HFF-Myc (cell line): ENCODE measurements at regions not wholly inside any gene's neighbourhood (a gene's known extent, or its start where the extent isn't known, plus 50 kb on each side); places are given as distances from the start of the nearest gene placed in this dataset.

Experiments used
- DNase-seq: peaks from one replicate; pipeline ENCODE4 v3.0.0-alpha.2; 2011; ENCODE audit warnings: low read depth; ENCODE audit errors: extremely low read depth
- H3K4me3 ChIP-seq: replicated peaks from 2 replicates; pipeline ENCODE4 v1.5.1; 2011; ENCODE audit warnings: low read depth, mild to moderate bottlenecking, control low read depth, low read length
- TF ChIP-seq, protein P1 (sequence below): IDR thresholded peaks from 2 replicates; pipeline ENCODE4 v1.5.1; 2012; ENCODE audit warnings: mild to moderate bottlenecking, low read depth, low read length, control low read depth; ENCODE audit errors: missing control alignments

DNA sequence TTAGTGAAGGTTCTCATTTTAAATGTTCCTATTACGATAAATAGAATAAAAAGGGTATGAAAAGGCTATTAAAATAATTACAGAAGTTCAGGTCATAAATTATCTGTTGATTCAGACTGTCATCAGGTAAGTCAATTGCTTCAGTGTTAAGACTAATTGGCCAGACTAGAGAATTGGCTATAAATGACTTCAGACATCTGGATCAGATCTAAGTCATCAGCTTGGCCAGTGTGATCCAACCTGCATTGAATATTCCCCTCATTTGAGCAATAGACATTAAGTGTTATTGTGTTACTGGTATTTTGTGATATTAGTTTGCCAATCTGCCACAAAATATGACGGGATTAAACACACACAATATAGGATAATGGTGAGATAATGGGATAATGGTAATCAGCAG lies 377.6 kb upstream of the CITED2 start:
- H3K4me3 ChIP-seq, result no peak overlapping the region
- no peak for DNase-seq
- TF ChIP-seq, protein P1, sequence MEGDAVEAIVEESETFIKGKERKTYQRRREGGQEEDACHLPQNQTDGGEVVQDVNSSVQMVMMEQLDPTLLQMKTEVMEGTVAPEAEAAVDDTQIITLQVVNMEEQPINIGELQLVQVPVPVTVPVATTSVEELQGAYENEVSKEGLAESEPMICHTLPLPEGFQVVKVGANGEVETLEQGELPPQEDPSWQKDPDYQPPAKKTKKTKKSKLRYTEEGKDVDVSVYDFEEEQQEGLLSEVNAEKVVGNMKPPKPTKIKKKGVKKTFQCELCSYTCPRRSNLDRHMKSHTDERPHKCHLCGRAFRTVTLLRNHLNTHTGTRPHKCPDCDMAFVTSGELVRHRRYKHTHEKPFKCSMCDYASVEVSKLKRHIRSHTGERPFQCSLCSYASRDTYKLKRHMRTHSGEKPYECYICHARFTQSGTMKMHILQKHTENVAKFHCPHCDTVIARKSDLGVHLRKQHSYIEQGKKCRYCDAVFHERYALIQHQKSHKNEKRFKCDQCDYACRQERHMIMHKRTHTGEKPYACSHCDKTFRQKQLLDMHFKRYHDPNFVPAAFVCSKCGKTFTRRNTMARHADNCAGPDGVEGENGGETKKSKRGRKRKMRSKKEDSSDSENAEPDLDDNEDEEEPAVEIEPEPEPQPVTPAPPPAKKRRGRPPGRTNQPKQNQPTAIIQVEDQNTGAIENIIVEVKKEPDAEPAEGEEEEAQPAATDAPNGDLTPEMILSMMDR, result no peak

DNA sequence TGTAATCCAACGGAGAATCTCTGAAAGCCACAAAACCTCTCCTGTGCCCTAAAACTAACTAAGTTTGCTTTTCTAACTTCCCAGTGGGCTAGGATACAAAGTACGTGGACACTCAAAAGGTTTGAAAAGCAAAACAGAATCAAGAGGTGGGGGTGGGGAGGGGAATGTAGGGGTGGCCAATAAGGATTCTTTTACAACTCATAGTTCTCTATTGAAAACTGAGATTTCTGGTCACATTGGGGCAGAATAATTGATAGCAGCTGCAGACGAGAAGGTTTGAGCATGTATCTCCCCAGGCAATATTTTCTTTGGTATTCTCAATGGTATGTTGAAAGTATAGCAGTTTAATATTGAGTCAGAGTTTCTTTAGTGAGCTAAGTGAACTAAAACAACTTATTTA lies 376.7 kb upstream of the CITED2 start:
- TF ChIP-seq, protein P1, result no peak
- no peak overlapping the region for H3K4me3 ChIP-seq
- no peak for DNase-seq

GRCh38 chr6:139748353-139749146 lies 374.1 kb upstream of the CITED2 start:
- H3K4me3 ChIP-seq, result no peak overlapping the region
- TF ChIP-seq, protein P1, result no peak
- DNase-seq, result no peak

DNA sequence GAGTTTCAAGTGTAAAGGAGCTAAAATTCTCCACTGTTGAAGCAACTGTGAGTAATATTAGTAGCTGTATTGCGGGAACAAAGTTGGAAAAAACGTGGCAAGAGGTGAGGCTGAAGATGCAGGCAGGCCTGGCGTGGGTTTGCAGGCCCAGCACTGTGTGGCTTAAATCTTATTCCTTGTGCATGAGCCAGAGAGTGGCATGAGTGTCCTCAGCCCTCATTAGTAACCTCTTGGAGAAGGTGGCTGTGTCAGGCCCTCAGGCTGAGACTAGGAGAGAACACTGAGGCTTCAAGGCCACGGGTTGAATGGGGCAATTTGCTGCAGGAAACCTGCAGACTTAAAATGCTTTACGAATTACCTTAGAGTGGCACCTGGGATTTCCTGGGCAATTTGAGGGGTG lies 372.7 kb upstream of the CITED2 start:
- H3K4me3 ChIP-seq, result no peak overlapping the region
- TF ChIP-seq, protein P1, result no peak
- no peak for DNase-seq

GRCh38 chr6:139744891-139745290 lies 370.4 kb upstream of the CITED2 start:
- H3K4me3 ChIP-seq, result no peak overlapping the region
- no peak for DNase-seq
- TF ChIP-seq, protein P1, result no peak

- no peak for DNase-seq
- H3K4me3 ChIP-seq, result no peak overlapping the region
Measured at GRCh38 chr6:139743664-139744437, 369.4 kb upstream of the CITED2 start.

More at GRCh38 chr6:139743664-139744437, 369.4 kb upstream of the CITED2 start:
- TF ChIP-seq, protein P1, result no peak
